K562 (cell line): ENCODE measurements at regions not wholly inside any gene's neighbourhood (a gene's known extent, or its start where the extent isn't known, plus 50 kb on each side); places are given as distances from the start of the nearest gene placed in this dataset.
"Not testable (repeated sequence)": the region's sequence is repeated elsewhere in the genome, so short reads cannot be mapped to it uniquely, and the experiment has no call there.

Experiments
- ATF3 ChIP-seq, 2 experiments: fragments of 450-650 bp in 1 of 2; sonication (generic) in 1 of 2; formaldehyde crosslinking in 1 of 2; IDR thresholded peaks in 1 of 2; conservative IDR thresholded peaks in 1 of 2; 2 replicates each; pipeline versions ENCODE4 v1.6.1 to v1.8.1; 2016 to 2023; ENCODE audit warnings: mild to moderate bottlenecking in 2 of 2, moderate library complexity in 2 of 2, inconsistent platforms in 1 of 2, missing genetic modification reagents in 1 of 2
- CTCF ChIP-seq, 3 experiments: IDR thresholded peaks in 2 of 3; conservative IDR thresholded peaks in 1 of 3; 2 replicates each; pipeline ENCODE4 v1.5.1; 2011 to 2012; ENCODE audit warnings: low read length in 3 of 3, mild to moderate bottlenecking in 3 of 3, control low read depth in 2 of 3, improper control_type of control experiment in 1 of 3, inconsistent platforms in 1 of 3, low read depth in 1 of 3, mixed read lengths in 1 of 3, moderate library complexity in 1 of 3; ENCODE audit not compliant: insufficient read depth in 2 of 3
- FOSL1 ChIP-seq: fragments of 200-800 bp; sonication (Bioruptor generic); conservative IDR thresholded peaks from 2 replicates; pipeline ENCODE4 v1.6.1; 2016; ENCODE audit warnings: missing genetic modification characterization, missing compliant biosample characterization
- KLF1 ChIP-seq: fragments of 450-650 bp; IDR thresholded peaks from 2 replicates; pipeline ENCODE4 v1.6.1; 2016; ENCODE audit warnings: missing genetic modification characterization, missing compliant biosample characterization
- NCOA2 ChIP-seq, 2 experiments: fragments of 450-650 bp; IDR thresholded peaks; 2 replicates each; pipeline ENCODE4 v1.6.1; 2018; ENCODE audit warnings: mild to moderate bottlenecking in 2 of 2, moderate library complexity in 1 of 2; ENCODE audit not compliant: partially characterized antibody in 2 of 2
- POLR2A ChIP-seq: fragments of 450-650 bp; conservative IDR thresholded peaks from 2 replicates; pipeline ENCODE4 v1.6.1; 2016
- PRPF4 ChIP-seq: fragments of 200-400 bp; formaldehyde crosslinking; IDR thresholded peaks from one replicate; pipeline ENCODE4 v1.6.1; 2017; ENCODE audit warnings: low read length, low read depth, mild to moderate bottlenecking; ENCODE audit not compliant: insufficient read depth, poor library complexity, severe bottlenecking
- SRF ChIP-seq, 2 experiments: fragments of 250-450, 450-650 bp in 1 of 2; sonication (Bioruptor Pico) in 1 of 2; sonication (generic) in 1 of 2; formaldehyde crosslinking; IDR thresholded peaks; 2 replicates each; pipeline versions ENCODE4 v1.5.0 to v1.5.1; 2020 to 2022; ENCODE audit warnings: mild to moderate bottlenecking in 1 of 2, missing genetic modification reagents in 1 of 2
- TAF1 ChIP-seq: IDR thresholded peaks from 2 replicates; pipeline ENCODE4 v1.6.1; 2011; ENCODE audit warnings: mild to moderate bottlenecking, low read length, moderate library complexity; ENCODE audit not compliant: insufficient read depth, control insufficient read depth, severe bottlenecking; ENCODE audit errors: extremely low read depth
- TCF7 ChIP-seq: sonication (generic); IDR thresholded peaks from 2 replicates; pipeline ENCODE4 v1.6.1; 2016; ENCODE audit warnings: antibody characterized with exemption, borderline replicate concordance
- U2AF2 ChIP-seq: fragments of 200-400 bp; formaldehyde crosslinking; optimal IDR thresholded peaks from 2 replicates; pipeline ENCODE3; 2017; ENCODE audit warnings: low read depth, mild to moderate bottlenecking, low read length
- VEZF1 ChIP-seq: fragments of 200-800 bp; sonication (Bioruptor generic); IDR thresholded peaks from 2 replicates; pipeline ENCODE4 v1.6.1; 2017; ENCODE audit warnings: missing genetic modification characterization, missing compliant biosample characterization
- ZNF431 ChIP-seq: sonication (generic); formaldehyde crosslinking; IDR thresholded peaks from 2 replicates; pipeline ENCODE4 v1.8.0; 2022; ENCODE audit warnings: mild to moderate bottlenecking, missing genetic modification reagents
- ZNF639 ChIP-seq, 2 experiments: fragments of 200-800 bp in 1 of 2; sonication (Bioruptor generic) in 1 of 2; sonication (generic) in 1 of 2; formaldehyde crosslinking in 1 of 2; IDR thresholded peaks in 1 of 2; conservative IDR thresholded peaks in 1 of 2; 2 replicates each; pipeline versions ENCODE4 v1.5.0 to v1.6.1; 2016 to 2020; ENCODE audit warnings: missing compliant biosample characterization in 1 of 2, missing genetic modification characterization in 1 of 2, missing genetic modification reagents in 1 of 2

- TF ChIP-seq VEZF1 (CRISPR knock-in tag); ATF3 (IDR thresholded peaks at IDR 0.05); ATF3 (CRISPR knock-in tag; conservative IDR thresholded peaks at IDR 0.05); POLR2A; NCOA2 (IDR thresholded peaks at IDR 0.05; ENCODE audit: partially characterized antibody in 2 of 2); TAF1; ZNF639 (CRISPR knock-in tag; conservative IDR thresholded peaks at IDR 0.05 in 1 of 2, IDR thresholded peaks at IDR 0.05 in 1 of 2); ZNF431 (CRISPR knock-in tag); SRF (CRISPR knock-in tag; IDR thresholded peaks at IDR 0.05); U2AF2; PRPF4; KLF1 (tag); TCF7; FOSL1 (tag): not testable (repeated sequence)
- TF ChIP-seq CTCF (IDR thresholded peaks at IDR 0.05 in 2 of 3, conservative IDR thresholded peaks at IDR 0.05 in 1 of 3; ENCODE audit: insufficient read depth in 2 of 3, low read depth in 1 of 3, low read length in 3 of 3), result peak; percentile 48 to 69 (median 64); a peak in 5 of 6 replicates
These were observed 205.1 kb downstream of the LPIN1 start for GRCh38 chr2:11951492-11951891.
